Fibroblast of the conjunctiva (primary cell): ENCODE measurements at regions not wholly inside any gene's neighbourhood (a gene's known extent, or its start where the extent isn't known, plus 50 kb on each side); places are given as distances from the start of the nearest gene placed in this dataset.

Experiments
- DNase-seq: peaks from one replicate; pipeline ENCODE4 v3.0.0-alpha.2; 2010; ENCODE audit warnings: low read depth

- no peak for DNase-seq
Measured at GRCh38 chr2:204049635-204050034, 113.1 kb downstream of the ICOS start.

GRCh38 chr2:204050681-204051080 lies 114.1 kb downstream of the ICOS start:
- DNase-seq, result no peak

GRCh38 chr2:204051476-204051875 lies 114.9 kb downstream of the ICOS start:
- DNase-seq, result no peak

- DNase-seq, result no peak
Measured at GRCh38 chr2:204051984-204052556, 115.5 kb downstream of the ICOS start.

GRCh38 chr2:204059016-204059415 lies 122.5 kb downstream of the ICOS start:
- DNase-seq, result no peak

GRCh38 chr2:204060841-204061240 lies 124.3 kb downstream of the ICOS start:
- DNase-seq, result no peak

GRCh38 chr2:204061241-204061640 lies 124.7 kb downstream of the ICOS start:
- no peak for DNase-seq

- DNase-seq, result no peak
Measured at GRCh38 chr2:204064119-204064518, 127.6 kb downstream of the ICOS start.

GRCh38 chr2:204065566-204065965 lies 129.0 kb downstream of the ICOS start:
- no peak for DNase-seq

- no peak for DNase-seq
Measured at GRCh38 chr2:204066051-204066450, 129.5 kb downstream of the ICOS start.

- DNase-seq, result no peak
Measured at GRCh38 chr2:204069804-204070203, 133.2 kb downstream of the ICOS start.

- no peak for DNase-seq
Measured at GRCh38 chr2:204072443-204073324, 136.1 kb downstream of the ICOS start.

- peak; percentile 12 for DNase-seq
Measured at GRCh38 chr2:204074456-204074855, 137.9 kb downstream of the ICOS start.

- no peak for DNase-seq
Measured at GRCh38 chr2:204078003-204078698, 141.6 kb downstream of the ICOS start.

- DNase-seq, result no peak
Measured at GRCh38 chr2:204081487-204082425, 145.2 kb downstream of the ICOS start.

GRCh38 chr2:204086167-204086566 lies 149.6 kb downstream of the ICOS start:
- no peak for DNase-seq

GRCh38 chr2:204089105-204089504 lies 152.5 kb downstream of the ICOS start:
- no peak for DNase-seq

- DNase-seq, result no peak
Measured at GRCh38 chr2:204089574-204089973, 153.0 kb downstream of the ICOS start.

GRCh38 chr2:204090021-204090420 lies 153.5 kb downstream of the ICOS start:
- DNase-seq, result no peak

- DNase-seq, result no peak
Measured at GRCh38 chr2:204104811-204105210, 168.2 kb downstream of the ICOS start.

GRCh38 chr2:204108330-204108751 lies 171.8 kb downstream of the ICOS start:
- no peak for DNase-seq

GRCh38 chr2:204108781-204109295 lies 172.3 kb downstream of the ICOS start:
- no peak for DNase-seq
